ENCODE measurements at regions not wholly inside any gene's neighbourhood (a gene's known extent, or its start where the extent isn't known, plus 50 kb on each side); places are given as distances from the start of the nearest gene placed in this dataset.

- TF ChIP-seq EZH2phosphoT487 (IDR thresholded peaks at IDR 0.05; ENCODE audit: insufficient read depth, low read depth): no peak
- TF ChIP-seq EZH2 (IDR thresholded peaks at IDR 0.05; ENCODE audit: insufficient read depth, poor library complexity, severe bottlenecking): no peak
Measured at GRCh38 chr1:78799926-78800325, 150.3 kb downstream of the IFI44 start.

Measured in GM23248 (cell line).